ENCODE measurements at regions not wholly inside any gene's neighbourhood (a gene's known extent, or its start where the extent isn't known, plus 50 kb on each side); places are given as distances from the start of the nearest gene placed in this dataset.

- Histone ChIP-seq H3K9me3 (no peaks in the 10 kb centered on the region), H3K4me1 (no peaks in the 10 kb centered on the region), H3K36me3 (no peaks in the 10 kb centered on the region), H3K27ac (no peak overlapping the region), H3K27me3 (peaks cover 4 to 86% (median 66%) of the 10 kb centered on the region in 7 donors), H3K4me3 (no peak overlapping the region)
- TF ChIP-seq CTCF (IDR thresholded peaks at IDR 0.05), result no peak
- DNase-seq (no peak), ATAC-seq (no peak)
- intact Hi-C loops (cut with DNase I), result no loop called here
- 78 to 80% methylated on average over 2 of the region's 2 CpGs for WGBS, 2 donors
These were observed 93.3 kb upstream of the LHX1 start for GRCh38 chr17:36844013-36844412.

DNA sequence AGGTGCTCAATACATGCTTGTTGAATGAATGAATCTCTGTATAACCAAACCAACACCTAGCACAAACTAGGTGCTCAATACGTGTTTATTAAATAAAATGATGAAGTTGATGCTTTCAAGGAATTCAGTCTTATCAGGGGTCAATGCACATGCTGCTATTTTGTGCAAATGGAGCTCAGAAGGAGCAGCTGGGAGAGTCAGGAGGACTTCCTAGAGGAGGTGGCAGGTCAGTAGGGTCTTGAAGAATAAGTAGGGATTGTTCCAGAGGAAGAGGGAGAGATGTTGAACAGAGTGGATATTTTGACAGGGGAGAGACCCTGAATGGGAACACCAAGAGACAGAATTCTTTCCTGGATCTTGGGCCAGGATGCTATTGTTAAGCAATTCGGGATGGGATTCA is 92.7 kb upstream of the LHX1 start:
- no peak for ATAC-seq
- Histone ChIP-seq H3K4me3 (no peak overlapping the region), H3K27ac (no peak overlapping the region), H3K4me1 (no peaks in the 10 kb centered on the region), H3K27me3 (peaks cover 4 to 83% (median 68%) of the 10 kb centered on the region in 7 donors), H3K36me3 (no peaks in the 10 kb centered on the region), H3K9me3 (no peaks in the 10 kb centered on the region)
- no peak for TF ChIP-seq CTCF (IDR thresholded peaks at IDR 0.05)
- intact Hi-C loops (cut with DNase I), result no loop called here
- WGBS, 2 donors, result 82 to 87% methylated on average over 2 of the region's 2 CpGs
- DNase-seq, result no peak

GRCh38 chr17:36845916-36846315 is 91.4 kb upstream of the LHX1 start:
- Histone ChIP-seq H3K27ac (no peak overlapping the region), H3K4me3 (no peak overlapping the region), H3K9me3 (no peaks in the 10 kb centered on the region), H3K36me3 (no peaks in the 10 kb centered on the region), H3K4me1 (no peaks in the 10 kb centered on the region), H3K27me3 (peaks cover 4 to 84% (median 73%) of the 10 kb centered on the region in 7 donors)
- TF ChIP-seq CTCF (IDR thresholded peaks at IDR 0.05), result no peak
- intact Hi-C loops (cut with DNase I), result no loop called here
- ATAC-seq (no peak), DNase-seq (no peak)
- 19 to 33% methylated on average over 5 of the region's 5 CpGs for WGBS, 2 donors

- peaks cover 4 to 85% (median 74%) of the 10 kb centered on the region in 7 donors for H3K27me3 ChIP-seq
- WGBS, 2 donors, result 48 to 53% methylated on average over 14 of the region's 14 CpGs
These were observed 90.6 kb upstream of the LHX1 start for GRCh38 chr17:36846410-36847292.

More at GRCh38 chr17:36846410-36847292, 90.6 kb upstream of the LHX1 start:
- H3K36me3 ChIP-seq, result no peaks in the 10 kb centered on the region
- H3K4me1 ChIP-seq, result no peaks in the 10 kb centered on the region
- TF ChIP-seq CTCF (IDR thresholded peaks at IDR 0.05), result no peak
- no peaks in the 10 kb centered on the region for H3K9me3 ChIP-seq
- no peak for DNase-seq
- intact Hi-C loops (cut with DNase I), result no loop called here
- H3K4me3 ChIP-seq, result no peak overlapping the region
- no peak for ATAC-seq
- H3K27ac ChIP-seq, result no peak overlapping the region
